GM21390 (cell line): ENCODE measurements at regions not wholly inside any gene's neighbourhood (a gene's known extent, or its start where the extent isn't known, plus 50 kb on each side); places are given as distances from the start of the nearest gene placed in this dataset.

Source experiments
- ATAC-seq: cut with Tn5 transposase; IDR thresholded peaks from one replicate; pipeline ENCODE4 v1.9.1; 2021; ENCODE audit not compliant: unreplicated experiment

GRCh38 chr17:27991462-27991993 is 50.9 kb upstream of the NLK start:
- no peak for ATAC-seq
